HG03460 (cell line): ENCODE measurements at regions not wholly inside any gene's neighbourhood (a gene's known extent, or its start where the extent isn't known, plus 50 kb on each side); places are given as distances from the start of the nearest gene placed in this dataset.

ENCODE experiments used
- ATAC-seq: cut with Tn5 transposase; IDR thresholded peaks from one replicate; pipeline ENCODE4 v1.9.1; 2021; ENCODE audit not compliant: unreplicated experiment

GRCh38 chr15:92565351-92566125 lies 90.0 kb downstream of the FAM174B start:
- ATAC-seq, result no peak

GRCh38 chr15:92561754-92562153 lies 93.8 kb downstream of the FAM174B start:
- ATAC-seq, result no peak

GRCh38 chr15:92553317-92553716 lies 102.3 kb downstream of the FAM174B start:
- no peak for ATAC-seq

GRCh38 chr15:92545996-92546395 lies 109.6 kb downstream of the FAM174B start:
- no peak for ATAC-seq

GRCh38 chr15:92541291-92542200 lies 114.0 kb downstream of the FAM174B start:
- ATAC-seq, result no peak

- ATAC-seq, result no peak
Observed at GRCh38 chr15:92538115-92538514, 117.5 kb downstream of the FAM174B start.

- no peak for ATAC-seq
Observed at GRCh38 chr15:92533298-92533697, 122.3 kb downstream of the FAM174B start.

GRCh38 chr15:92531406-92531805 lies 124.2 kb downstream of the FAM174B start:
- no peak for ATAC-seq

- no peak for ATAC-seq
Observed at GRCh38 chr15:92528736-92529135, 126.8 kb downstream of the FAM174B start.

- ATAC-seq, result no peak
Observed at GRCh38 chr15:92527197-92527596, 128.4 kb downstream of the FAM174B start.

- no peak for ATAC-seq
Observed at GRCh38 chr15:92525758-92526245, 129.8 kb downstream of the FAM174B start.

- no peak for ATAC-seq
Observed at GRCh38 chr15:92524874-92525565, 130.6 kb downstream of the FAM174B start.

- ATAC-seq, result no peak
Observed at GRCh38 chr15:92524161-92524560, 130.5 kb downstream of the ST8SIA2 start.

GRCh38 chr15:92523176-92523575 lies 129.5 kb downstream of the ST8SIA2 start:
- no peak for ATAC-seq

- peak; percentile 75 for ATAC-seq
Observed at GRCh38 chr15:92521624-92522008, 127.9 kb downstream of the ST8SIA2 start.

GRCh38 chr15:92520914-92521623 lies 127.4 kb downstream of the ST8SIA2 start:
- ATAC-seq, result peak; percentile 67

- no peak for ATAC-seq
Observed at GRCh38 chr15:92519709-92520108, 126.0 kb downstream of the ST8SIA2 start.
